ENCODE measurements at regions not wholly inside any gene's neighbourhood (a gene's known extent, or its start where the extent isn't known, plus 50 kb on each side); places are given as distances from the start of the nearest gene placed in this dataset.

- H3K4me3 ChIP-seq (ENCODE audit: low read length): no peak overlapping the region
- no peaks in the 10 kb centered on the region for H3K36me3 ChIP-seq (replicated peaks; ENCODE audit: insufficient read depth, low read length)
- DNase-seq: no peak
- H3K9me2 ChIP-seq (replicated peaks; ENCODE audit: insufficient read depth, low read length): no peaks in the 10 kb centered on the region
- H4K20me1 ChIP-seq (ENCODE audit: insufficient read depth, low read length): no peaks in the 10 kb centered on the region
- H3K4me2 ChIP-seq (ENCODE audit: low read depth, low read length): no peak overlapping the region
- no peak overlapping the region for H2AFZ ChIP-seq (ENCODE audit: low read length)
- H3K9me3 ChIP-seq (replicated peaks; ENCODE audit: insufficient read depth, low read length): no peaks in the 10 kb centered on the region
- H3F3A ChIP-seq (ENCODE audit: insufficient read depth, low read length): no peaks in the 10 kb centered on the region
- no peaks in the 10 kb centered on the region for H3K27me3 ChIP-seq (replicated peaks; ENCODE audit: insufficient read depth, low read length)
- no peak overlapping the region for H3K27ac ChIP-seq (ENCODE audit: low read length)
- no peaks in the 10 kb centered on the region for H3K4me1 ChIP-seq (ENCODE audit: low read length)
- no peak overlapping the region for H3K9ac ChIP-seq (ENCODE audit: low read length)
- no peaks in the 10 kb centered on the region for H3K79me2 ChIP-seq (ENCODE audit: low read length)
- TF ChIP-seq EZH2phosphoT487 (IDR thresholded peaks at IDR 0.05; ENCODE audit: low read length) (no peak), CTCF (IDR thresholded peaks at IDR 0.05; ENCODE audit: low read length) (no peak), EZH2 (optimal IDR thresholded peaks at IDR 0.05; ENCODE audit: low read depth, low read length) (no peak)
Measured at GRCh38 chr12:76276499-76277151, 71.6 kb downstream of the BBS10 start.

GRCh38 chr12:76275511-76276093, 72.6 kb downstream of the BBS10 start:
- H2AFZ ChIP-seq (ENCODE audit: low read length): no peak overlapping the region
- H3K27ac ChIP-seq (ENCODE audit: low read length): no peak overlapping the region
- no peak overlapping the region for H3K9ac ChIP-seq (ENCODE audit: low read length)
- H4K20me1 ChIP-seq (ENCODE audit: insufficient read depth, low read length): no peaks in the 10 kb centered on the region
- H3K9me3 ChIP-seq (replicated peaks; ENCODE audit: insufficient read depth, low read length): no peaks in the 10 kb centered on the region
- H3K4me2 ChIP-seq (ENCODE audit: low read depth, low read length): no peak overlapping the region
- H3K79me2 ChIP-seq (ENCODE audit: low read length): no peaks in the 10 kb centered on the region
- TF ChIP-seq EZH2 (optimal IDR thresholded peaks at IDR 0.05; ENCODE audit: low read depth, low read length) (no peak), CTCF (IDR thresholded peaks at IDR 0.05; ENCODE audit: low read length) (no peak), EZH2phosphoT487 (IDR thresholded peaks at IDR 0.05; ENCODE audit: low read length) (no peak)
- no peak overlapping the region for H3K4me3 ChIP-seq (ENCODE audit: low read length)
- H3K36me3 ChIP-seq (replicated peaks; ENCODE audit: insufficient read depth, low read length): no peaks in the 10 kb centered on the region
- H3K4me1 ChIP-seq (ENCODE audit: low read length): no peaks in the 10 kb centered on the region
- no peaks in the 10 kb centered on the region for H3K27me3 ChIP-seq (replicated peaks; ENCODE audit: insufficient read depth, low read length)
- no peaks in the 10 kb centered on the region for H3K9me2 ChIP-seq (replicated peaks; ENCODE audit: insufficient read depth, low read length)
- H3F3A ChIP-seq (ENCODE audit: insufficient read depth, low read length): no peaks in the 10 kb centered on the region
- no peak for DNase-seq

- Histone ChIP-seq H3K9me3 (replicated peaks; ENCODE audit: insufficient read depth, low read length) (no peaks in the 10 kb centered on the region), H2AFZ (ENCODE audit: low read length) (no peak overlapping the region), H3K4me1 (ENCODE audit: low read length) (no peaks in the 10 kb centered on the region), H3K9ac (ENCODE audit: low read length) (no peak overlapping the region), H3K27me3 (replicated peaks; ENCODE audit: insufficient read depth, low read length) (no peaks in the 10 kb centered on the region), H3K4me2 (ENCODE audit: low read depth, low read length) (no peak overlapping the region), H3K27ac (ENCODE audit: low read length) (no peak overlapping the region), H3K36me3 (replicated peaks; ENCODE audit: insufficient read depth, low read length) (no peaks in the 10 kb centered on the region), H3K9me2 (replicated peaks; ENCODE audit: insufficient read depth, low read length) (no peaks in the 10 kb centered on the region), H3K4me3 (ENCODE audit: low read length) (no peak overlapping the region), H3K79me2 (ENCODE audit: low read length) (no peaks in the 10 kb centered on the region), H4K20me1 (ENCODE audit: insufficient read depth, low read length) (no peaks in the 10 kb centered on the region), H3F3A (ENCODE audit: insufficient read depth, low read length) (no peaks in the 10 kb centered on the region)
- no peak for TF ChIP-seq EZH2phosphoT487 (IDR thresholded peaks at IDR 0.05; ENCODE audit: low read length)
- TF ChIP-seq EZH2 (optimal IDR thresholded peaks at IDR 0.05; ENCODE audit: low read depth, low read length): no peak
- TF ChIP-seq CTCF (IDR thresholded peaks at IDR 0.05; ENCODE audit: low read length): no peak
- DNase-seq: no peak
Measured at GRCh38 chr12:76274420-76275083, 73.7 kb downstream of the BBS10 start.
